ENCODE measurements at regions not wholly inside any gene's neighbourhood (a gene's known extent, or its start where the extent isn't known, plus 50 kb on each side); places are given as distances from the start of the nearest gene placed in this dataset.

- TF ChIP-seq CTCF (conservative IDR thresholded peaks at IDR 0.05; ENCODE audit: low read depth, low read length) = no peak
- no peak for TF ChIP-seq EZH2 (IDR thresholded peaks at IDR 0.05; ENCODE audit: low read length, unreplicated experiment)
- no peak for TF ChIP-seq EZH2phosphoT487 (IDR thresholded peaks at IDR 0.05; ENCODE audit: borderline replicate concordance, low read length)
These were observed 145.4 kb downstream of the SNX10 start for GRCh38 chr7:26437003-26437532.

All from PC-3 (cell line).